ENCODE measurements at regions not wholly inside any gene's neighbourhood (a gene's known extent, or its start where the extent isn't known, plus 50 kb on each side); places are given as distances from the start of the nearest gene placed in this dataset.
"Not testable (repeated sequence)": the region's sequence is repeated elsewhere in the genome, so short reads cannot be mapped to it uniquely, and the experiment has no call there.

DNA sequence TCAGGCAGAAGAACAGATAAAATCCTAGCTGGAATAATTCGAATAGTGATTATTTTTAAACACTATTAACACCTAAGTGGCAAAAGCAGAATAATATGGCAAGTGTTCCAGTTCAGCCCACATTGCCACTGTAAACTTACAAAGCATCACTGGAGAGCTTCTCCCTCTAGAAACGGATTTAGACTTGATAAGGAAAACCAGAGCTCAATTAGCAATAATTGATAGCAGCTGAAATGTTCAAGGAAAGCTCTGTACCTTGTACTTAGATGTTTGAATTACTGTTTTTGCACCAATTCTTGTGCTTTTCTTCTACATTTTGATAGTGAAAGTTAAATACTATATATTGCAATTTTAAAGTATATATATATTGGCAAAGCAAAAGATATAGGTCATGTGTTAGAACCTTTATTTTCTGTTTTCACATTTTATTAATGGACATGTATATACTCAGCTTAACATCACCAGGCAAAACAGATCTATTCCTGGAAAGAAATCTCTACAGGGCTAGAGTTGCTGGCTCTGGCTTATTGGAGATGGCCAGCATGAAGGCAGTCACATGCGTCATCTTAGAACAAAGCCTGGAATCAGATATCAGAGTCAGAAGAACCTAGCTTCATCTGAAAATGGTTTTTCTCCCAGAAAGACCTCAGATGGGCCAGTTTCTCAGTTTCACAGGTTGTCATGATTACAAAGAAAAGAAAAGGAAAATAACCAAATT is 149.1 kb upstream of the CTAGE1 start:
- no peak for DNase-seq (ENCODE audit: low read depth)

DNA sequence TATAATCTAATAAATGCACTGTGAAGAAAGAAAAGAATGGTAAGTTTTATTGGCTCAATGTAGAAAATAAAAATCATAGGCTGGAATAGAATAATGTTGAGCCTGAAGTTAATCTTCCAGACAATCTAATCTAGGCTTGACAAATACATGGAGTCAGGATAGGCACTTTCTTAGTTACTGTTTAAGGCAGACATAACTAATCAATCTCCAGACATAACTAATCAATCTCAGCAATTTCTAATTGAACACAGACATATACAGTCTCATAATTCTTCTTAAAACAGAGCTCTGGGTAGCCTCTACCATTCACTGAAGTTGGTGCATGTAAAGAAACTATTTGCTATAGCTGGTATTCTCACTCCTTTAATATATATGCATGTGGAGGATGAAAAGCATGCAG is 150.1 kb upstream of the CTAGE1 start:
- no peak for DNase-seq (ENCODE audit: low read depth)

GRCh38 chr18:22570492-22570891 is 152.8 kb upstream of the CTAGE1 start:
- DNase-seq (ENCODE audit: low read depth): no peak

DNA sequence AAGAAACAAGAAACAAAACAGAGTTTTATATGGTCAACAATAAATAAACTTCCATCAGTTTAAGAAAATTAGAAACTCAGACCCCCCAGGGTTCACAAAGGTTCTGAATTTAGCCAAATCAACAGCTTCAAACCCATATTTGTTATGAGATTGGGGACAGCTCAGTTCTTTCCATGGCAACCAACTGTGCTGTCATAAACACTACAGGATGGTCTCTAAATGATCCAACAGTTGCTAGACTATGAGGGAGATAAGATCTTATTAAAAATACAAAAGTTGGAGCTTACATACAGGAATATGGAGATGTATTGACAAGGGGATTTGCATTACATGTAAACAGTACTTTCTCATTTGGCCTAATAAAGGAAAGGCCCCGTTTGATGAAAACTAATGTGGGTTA is 154.6 kb upstream of the CTAGE1 start:
- DNase-seq (ENCODE audit: low read depth): no peak

GRCh38 chr18:22579271-22579670 is 161.6 kb upstream of the CTAGE1 start:
- DNase-seq (ENCODE audit: low read depth): no peak

GRCh38 chr18:22585333-22585732 is 167.6 kb upstream of the CTAGE1 start:
- no peak for DNase-seq (ENCODE audit: low read depth)

DNA sequence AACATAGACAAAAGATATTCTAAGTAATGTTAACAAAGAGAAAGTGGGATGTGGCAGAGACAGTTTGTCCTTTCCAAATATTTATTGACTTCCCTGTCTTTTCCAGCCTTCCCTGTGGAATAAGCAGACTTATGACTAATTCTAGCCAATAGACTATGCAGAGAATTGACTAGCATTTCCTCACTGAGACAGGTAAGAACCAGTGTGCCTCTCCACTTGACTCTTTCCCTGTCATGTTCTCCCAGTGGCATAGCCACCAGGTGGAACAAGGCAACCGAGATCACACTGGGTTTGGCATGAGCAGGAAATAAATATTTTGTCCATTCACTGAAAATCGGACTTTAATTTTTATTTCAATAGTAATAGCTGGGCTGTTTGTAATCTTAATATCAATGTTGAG is 168.1 kb upstream of the CTAGE1 start:
- DNase-seq (ENCODE audit: low read depth): no peak

DNA sequence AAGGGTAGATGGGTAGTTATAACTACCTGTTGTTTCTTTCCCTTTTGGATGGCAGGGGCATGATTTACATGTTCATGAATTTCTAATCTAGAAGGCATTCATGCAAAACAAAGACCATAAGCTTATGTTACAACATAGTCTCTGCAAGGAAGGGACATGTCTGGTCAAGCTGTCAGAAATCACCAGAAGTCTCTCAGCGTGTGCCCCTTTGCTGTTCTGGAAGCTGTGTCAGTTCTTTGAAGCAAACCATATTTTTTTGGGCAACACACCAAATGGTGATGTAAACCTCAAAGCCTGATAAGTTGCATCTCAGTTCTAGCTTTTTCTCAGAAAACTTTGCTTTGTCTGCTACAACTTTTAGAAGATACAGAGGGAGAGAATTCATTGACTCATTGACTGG is 173.5 kb upstream of the CTAGE1 start:
- no peak for DNase-seq (ENCODE audit: low read depth)

GRCh38 chr18:22594155-22594690 is 176.5 kb upstream of the CTAGE1 start:
- DNase-seq (ENCODE audit: low read depth): no peak

DNA sequence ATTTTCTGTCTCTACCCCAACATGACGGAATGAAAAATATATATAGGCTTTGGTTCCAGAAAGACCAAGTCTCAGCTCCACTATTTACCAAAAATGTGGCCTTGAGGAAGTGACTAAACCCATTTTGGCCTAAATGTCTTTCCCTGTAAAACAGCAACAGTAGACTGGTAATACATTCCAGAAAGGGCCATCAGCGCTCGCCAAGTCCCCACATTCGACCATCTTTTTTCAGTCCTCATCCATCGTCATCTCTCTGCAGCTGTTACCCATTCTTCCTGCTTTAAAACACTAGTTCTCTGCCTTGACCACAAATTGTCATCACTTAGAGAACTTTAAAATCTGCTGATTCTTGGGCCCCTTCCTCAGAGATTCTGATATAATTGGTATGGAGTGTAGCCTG is 183.8 kb upstream of the CTAGE1 start:
- no peak for DNase-seq (ENCODE audit: low read depth)

DNA sequence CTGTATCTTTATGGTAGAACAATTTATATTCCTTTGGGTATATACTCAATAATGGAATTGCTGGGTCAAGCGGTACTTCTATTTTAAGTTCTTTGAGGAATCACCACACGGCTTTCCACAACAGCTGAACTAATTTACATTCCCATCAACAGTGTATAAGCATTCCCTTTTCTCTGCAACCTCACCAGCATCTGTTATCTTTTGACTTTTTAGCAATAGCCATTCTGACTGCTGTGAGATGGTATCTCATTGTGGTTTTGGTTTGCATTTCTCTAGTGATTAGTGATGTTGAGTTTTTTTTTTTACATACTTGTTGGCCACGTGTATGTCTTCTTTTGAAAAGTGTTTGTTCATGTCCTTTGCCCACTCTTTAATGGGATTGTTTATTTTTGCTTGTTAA is 184.7 kb upstream of the CTAGE1 start:
- DNase-seq (ENCODE audit: low read depth): not testable (repeated sequence)

- DNase-seq (ENCODE audit: low read depth): no peak
Measured at GRCh38 chr18:22603902-22604301, 186.2 kb upstream of the CTAGE1 start.

DNA sequence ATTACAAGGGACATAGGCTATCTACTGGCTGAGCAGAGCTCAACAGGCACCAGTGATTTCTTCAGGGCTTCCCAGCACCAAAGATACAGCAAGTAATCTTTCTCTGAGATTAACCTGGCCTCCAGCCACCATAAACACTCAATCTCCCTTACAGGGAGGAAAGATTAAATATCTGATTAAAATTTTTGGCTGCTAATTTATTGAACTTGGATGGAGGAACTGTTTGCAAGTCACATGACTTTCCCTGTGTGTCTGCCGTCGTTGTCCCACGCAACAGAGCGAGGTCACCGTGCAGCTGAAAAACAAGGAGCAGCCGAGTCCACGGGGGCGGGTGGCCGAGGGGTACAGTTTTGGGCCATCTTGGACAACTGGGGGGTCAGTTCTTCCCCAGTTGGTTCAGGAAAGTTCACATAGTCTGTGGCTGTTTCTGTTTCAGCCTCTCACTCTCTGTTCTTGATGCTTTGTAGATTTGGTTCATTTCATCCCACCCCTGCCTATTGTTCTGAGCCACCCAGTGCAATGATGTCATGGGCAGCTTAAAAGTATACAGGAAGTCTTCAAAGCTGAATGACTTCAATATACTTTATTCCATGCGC is 186.8 kb upstream of the CTAGE1 start:
- no peak for DNase-seq (ENCODE audit: low read depth)

DNA sequence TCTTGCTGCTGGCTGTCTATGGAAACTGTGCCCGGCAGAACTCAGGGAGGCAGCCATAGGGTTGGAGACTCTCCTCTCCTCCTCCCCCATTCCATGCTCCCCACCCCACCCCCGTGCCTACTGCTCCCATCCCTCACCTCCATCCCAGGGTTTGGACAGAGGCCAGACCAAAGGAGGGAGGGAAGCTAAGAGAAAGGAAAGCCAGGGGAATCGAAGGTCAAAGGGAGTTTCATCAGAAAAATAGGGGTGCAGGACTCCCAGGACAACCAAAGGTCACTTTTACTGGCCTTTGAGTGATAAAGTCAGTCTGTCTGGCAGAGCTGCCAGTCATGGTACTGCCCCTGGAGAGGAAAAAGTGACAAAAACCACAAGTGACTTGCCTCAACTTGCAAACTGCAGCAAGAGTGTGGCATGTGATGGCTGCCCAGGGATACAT is 187.3 kb upstream of the CTAGE1 start:
- DNase-seq (ENCODE audit: low read depth): no peak

GRCh38 chr18:22605736-22606135 is 188.0 kb upstream of the CTAGE1 start:
- DNase-seq (ENCODE audit: low read depth): no peak

- no peak for DNase-seq (ENCODE audit: low read depth)
Measured at GRCh38 chr18:22606563-22607283, 189.0 kb upstream of the CTAGE1 start.

GRCh38 chr18:22607284-22607635 is 189.5 kb upstream of the CTAGE1 start:
- no peak for DNase-seq (ENCODE audit: low read depth)

DNA sequence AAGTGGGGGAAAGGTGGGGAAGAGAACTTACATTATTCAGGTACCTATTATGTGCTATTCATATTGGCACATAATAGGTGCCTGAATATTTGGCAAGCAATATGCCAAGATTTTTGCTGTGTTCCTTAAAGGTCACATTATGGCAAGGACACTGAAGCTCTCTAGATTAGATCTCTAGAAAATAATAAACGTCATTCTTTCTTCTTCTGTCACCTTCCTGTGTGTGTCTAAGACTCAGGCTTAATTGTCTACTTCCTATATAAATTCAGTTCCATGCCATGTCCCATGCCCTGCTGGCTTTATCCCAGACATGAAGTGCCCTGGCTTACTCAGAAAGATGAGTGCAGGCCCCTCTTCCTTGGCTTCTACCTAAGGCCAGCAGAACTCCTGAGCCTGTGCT is 191.1 kb upstream of the CTAGE1 start:
- DNase-seq (ENCODE audit: low read depth): no peak

DNA sequence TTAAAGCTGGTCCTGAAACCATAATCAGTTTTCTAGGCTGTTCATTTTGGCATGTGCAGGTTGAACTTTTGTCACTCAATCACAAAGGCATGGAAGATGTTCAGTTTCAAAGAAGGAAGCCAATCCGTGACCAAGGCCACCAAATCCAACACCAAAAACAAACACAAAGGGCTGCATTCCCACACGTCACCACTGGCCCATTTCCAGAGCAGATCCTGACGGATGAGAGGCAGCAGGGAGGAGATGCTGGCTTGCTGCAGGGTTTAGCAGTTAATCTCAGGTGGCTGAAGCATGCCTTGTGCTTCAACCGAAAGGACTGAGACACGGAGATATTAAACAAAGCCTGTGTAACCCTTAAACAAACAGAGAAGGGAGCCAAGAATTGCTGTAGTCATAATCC is 191.9 kb upstream of the CTAGE1 start:
- DNase-seq (ENCODE audit: low read depth): no peak

GRCh38 chr18:22613058-22613690 is 195.5 kb upstream of the CTAGE1 start:
- no peak for DNase-seq (ENCODE audit: low read depth)

DNA sequence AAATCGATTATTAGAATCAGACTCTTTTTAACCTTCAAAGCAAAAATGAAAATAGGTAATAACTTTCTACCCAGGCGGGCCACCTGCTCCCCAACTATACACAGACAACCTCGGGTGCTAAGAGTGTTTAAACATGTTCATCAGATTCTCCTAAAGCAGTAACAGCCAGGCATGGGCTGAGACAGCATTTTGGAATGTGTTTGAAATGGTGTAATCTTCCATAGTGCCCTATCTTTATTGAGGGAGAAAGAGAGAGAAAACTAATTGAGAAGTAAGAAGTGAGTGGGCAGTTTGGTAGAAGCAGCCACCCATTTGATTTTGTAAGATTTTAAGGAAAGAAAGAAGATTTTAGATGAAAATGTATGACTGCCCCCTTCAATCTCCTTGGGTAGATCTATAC is 196.1 kb upstream of the CTAGE1 start:
- DNase-seq (ENCODE audit: low read depth): no peak

GRCh38 chr18:22623513-22623912 is 205.8 kb upstream of the CTAGE1 start:
- DNase-seq (ENCODE audit: low read depth): no peak

- no peak for DNase-seq (ENCODE audit: low read depth)
Measured at GRCh38 chr18:22624176-22624575, 206.5 kb upstream of the CTAGE1 start.

All from CMK (cell line).